ENCODE measurements at regions not wholly inside any gene's neighbourhood (a gene's known extent, or its start where the extent isn't known, plus 50 kb on each side); places are given as distances from the start of the nearest gene placed in this dataset.

- no peak for TF ChIP-seq CTCF (IDR thresholded peaks at IDR 0.05; ENCODE audit: control insufficient read depth, insufficient read depth, low read depth, low read length, missing control alignments)
- no peak overlapping the region for H3K4me3 ChIP-seq (ENCODE audit: control insufficient read depth, low read depth, low read length)
- DNase-seq (ENCODE audit: low read depth), result no peak
Measured at GRCh38 chr6:164887660-164888059, 421.7 kb downstream of the C6orf118 start.

GRCh38 chr6:164882236-164882635 lies 427.2 kb downstream of the C6orf118 start:
- H3K4me3 ChIP-seq (ENCODE audit: control insufficient read depth, low read depth, low read length), result no peak overlapping the region
- no peak for DNase-seq (ENCODE audit: low read depth)
- no peak for TF ChIP-seq CTCF (IDR thresholded peaks at IDR 0.05; ENCODE audit: control insufficient read depth, insufficient read depth, low read depth, low read length, missing control alignments)

- no peak for DNase-seq (ENCODE audit: low read depth)
Measured at GRCh38 chr6:164871783-164872182, 437.6 kb downstream of the C6orf118 start.

GRCh38 chr6:164870164-164870563 lies 439.2 kb downstream of the C6orf118 start:
- TF ChIP-seq CTCF (IDR thresholded peaks at IDR 0.05; ENCODE audit: control insufficient read depth, insufficient read depth, low read depth, low read length, missing control alignments), result no peak
- H3K4me3 ChIP-seq (ENCODE audit: control insufficient read depth, low read depth, low read length), result no peak overlapping the region
- DNase-seq (ENCODE audit: low read depth), result no peak

More at GRCh38 chr6:164871783-164872182, 437.6 kb downstream of the C6orf118 start:
- H3K4me3 ChIP-seq (ENCODE audit: control insufficient read depth, low read depth, low read length), result no peak overlapping the region
- no peak for TF ChIP-seq CTCF (IDR thresholded peaks at IDR 0.05; ENCODE audit: control insufficient read depth, insufficient read depth, low read depth, low read length, missing control alignments)

- no peak for TF ChIP-seq CTCF (IDR thresholded peaks at IDR 0.05; ENCODE audit: control insufficient read depth, insufficient read depth, low read depth, low read length, missing control alignments)
- DNase-seq (ENCODE audit: low read depth), result no peak
- H3K4me3 ChIP-seq (ENCODE audit: control insufficient read depth, low read depth, low read length), result no peak overlapping the region
Measured at GRCh38 chr6:164861967-164862366, 447.4 kb downstream of the C6orf118 start.

- TF ChIP-seq CTCF (IDR thresholded peaks at IDR 0.05; ENCODE audit: control insufficient read depth, insufficient read depth, low read depth, low read length, missing control alignments), result no peak
- no peak overlapping the region for H3K4me3 ChIP-seq (ENCODE audit: control insufficient read depth, low read depth, low read length)
- no peak for DNase-seq (ENCODE audit: low read depth)
Measured at GRCh38 chr6:164859816-164860215, 449.6 kb downstream of the C6orf118 start.

GRCh38 chr6:164856138-164856537 lies 453.3 kb downstream of the C6orf118 start:
- DNase-seq (ENCODE audit: low read depth), result no peak

More at GRCh38 chr6:164856138-164856537, 453.3 kb downstream of the C6orf118 start:
- no peak overlapping the region for H3K4me3 ChIP-seq (ENCODE audit: control insufficient read depth, low read depth, low read length)
- TF ChIP-seq CTCF (IDR thresholded peaks at IDR 0.05; ENCODE audit: control insufficient read depth, insufficient read depth, low read depth, low read length, missing control alignments), result no peak

Measured in AG09309 (cell line).